ENCODE measurements at regions not wholly inside any gene's neighbourhood (a gene's known extent, or its start where the extent isn't known, plus 50 kb on each side); places are given as distances from the start of the nearest gene placed in this dataset.

DNA sequence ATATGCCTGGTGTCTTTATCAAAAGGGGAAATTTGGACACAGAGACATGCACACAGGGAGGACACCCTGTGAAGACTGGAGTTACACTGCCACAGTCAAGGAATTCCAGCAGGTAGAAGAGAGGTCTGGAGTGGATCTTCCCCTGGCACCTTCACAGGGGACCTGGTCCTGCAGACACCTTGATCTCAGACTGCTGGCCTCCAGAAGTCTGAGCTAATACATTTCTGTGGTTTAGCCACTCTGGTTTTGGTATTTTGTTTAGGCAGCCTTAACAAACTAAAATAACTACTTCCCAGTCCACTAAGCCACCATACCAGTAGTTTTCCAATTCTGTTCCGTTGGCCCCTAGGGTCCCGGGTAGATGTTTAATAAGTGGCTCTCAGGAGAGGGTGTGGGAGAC lies 164.7 kb downstream of the SETD4 start:
- no peak for DNase-seq (ENCODE audit: low read depth)

DNA sequence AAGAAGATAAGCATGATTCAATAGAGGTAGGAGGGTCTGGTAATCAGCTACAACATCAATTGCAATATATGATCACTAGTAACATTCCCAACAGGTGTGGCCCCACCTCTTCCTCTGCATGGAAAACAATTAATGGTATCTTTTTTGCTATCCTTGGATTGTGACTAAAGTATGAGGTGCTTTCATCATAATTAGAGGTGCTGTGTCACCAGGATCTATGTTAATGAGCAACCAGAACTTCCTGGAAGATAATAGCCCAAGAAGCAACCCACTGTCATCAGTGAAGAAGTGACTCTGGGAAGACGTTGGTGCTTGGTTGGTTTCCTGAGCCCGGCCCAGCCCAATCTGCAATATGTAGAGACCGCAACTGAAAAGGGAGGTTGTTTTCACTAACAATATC lies 167.2 kb downstream of the SETD4 start:
- no peak for DNase-seq (ENCODE audit: low read depth)

DNA sequence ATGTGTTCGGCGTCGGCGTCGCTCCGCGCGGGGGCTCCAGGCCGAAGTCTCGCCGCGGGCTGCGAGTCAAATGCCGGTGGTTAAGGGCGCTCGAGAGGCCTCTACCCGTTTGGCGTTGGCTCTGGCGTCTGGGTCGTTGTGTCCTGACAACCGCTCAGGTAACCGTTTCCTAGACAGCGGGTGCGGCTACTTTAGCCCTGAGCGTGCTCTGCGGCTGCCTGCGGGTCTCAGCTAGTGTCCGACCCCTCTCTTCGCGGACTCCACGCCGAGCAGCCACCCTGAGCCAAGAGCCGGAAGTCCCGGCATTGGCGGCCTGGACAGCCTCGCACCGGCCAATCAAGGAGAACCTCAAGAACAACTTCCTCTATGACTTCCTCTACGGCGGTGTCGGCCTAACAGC lies 173.4 kb downstream of the SETD4 start:
- no peak for DNase-seq (ENCODE audit: low read depth)

DNA sequence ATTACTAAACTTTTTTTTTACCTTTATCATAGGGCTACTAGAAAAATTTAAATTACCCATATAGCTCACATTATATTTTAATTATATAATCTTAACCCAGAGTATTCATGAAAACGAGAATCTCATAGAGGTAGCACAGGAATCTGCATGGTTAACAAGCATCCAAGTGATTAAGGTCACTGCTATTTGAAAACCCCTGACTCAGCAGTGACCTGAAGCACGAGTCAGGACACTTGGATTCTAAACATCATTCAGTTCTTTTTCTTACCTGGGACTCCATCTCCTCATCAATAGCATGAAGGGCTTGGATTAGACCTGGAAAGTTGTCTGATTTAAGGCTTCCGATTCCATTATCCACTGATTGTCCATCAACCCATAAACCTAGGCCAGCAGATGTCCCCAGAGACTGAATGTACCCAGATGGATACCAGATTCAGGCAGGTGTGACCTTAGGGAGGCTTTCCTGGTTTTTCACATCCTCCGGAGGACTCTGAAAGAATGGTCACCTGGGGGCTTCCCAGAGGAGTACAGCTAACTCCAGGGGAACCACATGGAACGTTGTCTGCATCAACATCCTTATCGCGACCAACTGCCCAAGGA lies 174.3 kb downstream of the SETD4 start:
- DNase-seq (ENCODE audit: low read depth), result no peak

GRCh38 chr21:35882791-35883240 lies 177.5 kb downstream of the SETD4 start:
- DNase-seq (ENCODE audit: low read depth), result peak; percentile 66

- no peak for DNase-seq (ENCODE audit: low read depth)
These were observed 186.9 kb downstream of the SETD4 start for GRCh38 chr21:35873441-35873840.

GRCh38 chr21:35871906-35872305 lies 188.4 kb downstream of the SETD4 start:
- DNase-seq (ENCODE audit: low read depth), result no peak

GRCh38 chr21:35868869-35869223 lies 191.5 kb downstream of the SETD4 start:
- no peak for DNase-seq (ENCODE audit: low read depth)

DNA sequence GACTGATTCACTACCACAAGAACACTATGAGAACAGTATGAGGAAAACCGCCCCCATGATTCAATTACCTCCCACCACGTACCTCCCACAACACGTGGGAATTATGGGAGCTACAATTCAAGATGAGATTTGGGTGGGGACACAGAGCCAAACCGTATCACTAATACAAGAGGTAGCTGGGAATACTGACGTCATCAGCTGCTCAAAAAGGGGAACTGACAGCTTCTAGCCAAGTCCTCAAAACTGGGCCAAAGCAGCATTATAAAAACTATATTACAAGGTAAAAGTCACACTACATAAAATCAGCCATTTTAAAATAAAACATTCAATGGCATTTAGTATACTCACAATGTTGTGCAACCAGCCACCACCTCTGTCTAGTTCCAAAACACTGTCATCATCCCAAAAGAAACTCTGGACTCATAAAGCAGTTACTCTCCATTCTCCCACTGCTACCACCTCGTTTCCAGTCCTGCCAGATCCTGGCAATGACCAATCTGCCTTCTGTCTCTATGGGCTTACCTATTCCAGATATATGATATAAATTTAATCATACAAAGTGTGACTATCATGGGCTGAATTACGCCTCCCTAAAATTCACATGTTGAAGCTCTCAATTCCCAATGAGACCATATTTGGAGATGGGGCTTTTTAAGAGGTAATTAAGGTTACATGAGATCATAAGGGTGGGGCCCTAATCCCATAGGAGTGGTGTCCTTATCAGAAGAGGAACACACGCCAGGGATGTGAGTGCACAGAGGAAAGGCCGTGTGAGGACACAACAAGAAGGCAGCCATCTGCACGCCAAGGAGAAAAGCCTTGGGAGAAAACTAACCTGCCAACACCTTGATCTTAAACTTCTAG lies 192.1 kb downstream of the SETD4 start:
- DNase-seq (ENCODE audit: low read depth), result no peak

DNA sequence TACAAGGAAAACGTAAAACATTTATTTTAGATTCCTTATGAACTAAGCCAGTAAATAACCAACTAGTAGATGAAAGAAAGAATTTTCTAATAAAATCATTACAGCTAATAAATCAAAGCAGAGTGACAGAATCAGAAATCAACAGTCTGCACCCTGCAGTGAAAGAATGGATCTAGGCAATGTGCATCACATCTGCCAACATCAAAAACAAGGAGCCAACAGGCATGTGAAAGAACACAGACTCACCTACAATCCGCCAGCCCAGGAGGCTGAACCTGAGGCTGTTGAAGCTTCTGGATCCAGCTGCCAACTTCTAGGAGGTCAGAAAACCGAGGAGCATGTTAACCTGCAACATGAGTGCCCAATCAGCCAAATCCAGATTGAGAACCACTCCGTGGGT lies 196.3 kb downstream of the SETD4 start:
- DNase-seq (ENCODE audit: low read depth), result no peak

- no peak for DNase-seq (ENCODE audit: low read depth)
These were observed 197.4 kb downstream of the SETD4 start for GRCh38 chr21:35862969-35863368.

GRCh38 chr21:35861661-35862060 lies 198.7 kb downstream of the SETD4 start:
- DNase-seq (ENCODE audit: low read depth), result no peak

DNA sequence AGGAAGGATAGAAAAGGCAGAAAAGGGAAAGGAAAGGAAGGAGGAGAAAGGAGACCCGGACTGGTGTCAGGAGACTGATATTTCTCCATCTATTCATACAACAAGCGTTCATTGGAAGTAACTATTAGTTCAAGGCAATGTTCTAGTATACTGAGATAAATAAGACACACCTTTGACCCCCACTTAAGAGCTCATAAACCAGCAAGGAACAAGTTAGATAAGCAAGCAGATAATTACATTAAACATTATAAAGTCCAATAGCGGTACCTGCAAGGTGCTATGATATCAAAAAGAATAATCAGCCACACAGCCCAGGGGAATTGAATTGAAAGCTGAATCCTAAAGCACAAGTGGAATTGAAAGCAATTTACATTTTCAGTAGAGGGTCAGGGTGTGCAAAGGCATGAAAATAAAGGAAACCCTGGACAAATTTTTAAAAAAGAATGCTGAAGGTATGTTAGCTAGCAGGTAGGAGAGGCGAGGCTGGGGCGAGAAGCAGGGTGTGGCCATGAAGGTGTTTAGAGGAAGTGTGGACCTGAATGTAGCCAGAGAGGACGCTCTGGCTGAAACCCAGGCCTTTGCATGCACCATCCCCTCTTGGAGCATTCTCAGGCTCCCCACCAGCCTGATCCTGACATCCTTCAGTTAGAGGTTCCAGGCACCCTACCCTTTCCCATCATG lies 200.0 kb downstream of the SETD4 start:
- no peak for DNase-seq (ENCODE audit: low read depth)

DNA sequence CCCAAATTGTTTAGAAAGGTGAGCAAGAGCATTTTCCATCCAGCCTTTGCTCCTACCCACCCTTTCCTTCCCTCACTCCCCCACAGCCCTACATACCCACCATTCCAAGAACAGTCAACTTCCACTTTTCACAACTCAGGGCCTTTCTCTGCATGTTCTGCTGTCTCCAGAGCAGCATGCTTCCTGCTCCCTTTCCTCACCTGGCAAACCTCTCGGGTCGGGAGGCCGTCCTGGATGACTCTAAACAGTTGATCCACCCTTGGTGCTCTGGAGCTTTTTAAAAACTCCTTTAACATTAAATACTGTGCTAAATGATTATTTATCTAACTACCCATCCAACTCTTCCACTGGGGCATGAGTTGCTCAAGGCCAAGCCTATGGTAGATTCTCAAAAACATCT lies 200.6 kb downstream of the SETD4 start:
- DNase-seq (ENCODE audit: low read depth), result no peak

- DNase-seq (ENCODE audit: low read depth), result no peak
These were observed 203.2 kb downstream of the SETD4 start for GRCh38 chr21:35857095-35857494.

DNA sequence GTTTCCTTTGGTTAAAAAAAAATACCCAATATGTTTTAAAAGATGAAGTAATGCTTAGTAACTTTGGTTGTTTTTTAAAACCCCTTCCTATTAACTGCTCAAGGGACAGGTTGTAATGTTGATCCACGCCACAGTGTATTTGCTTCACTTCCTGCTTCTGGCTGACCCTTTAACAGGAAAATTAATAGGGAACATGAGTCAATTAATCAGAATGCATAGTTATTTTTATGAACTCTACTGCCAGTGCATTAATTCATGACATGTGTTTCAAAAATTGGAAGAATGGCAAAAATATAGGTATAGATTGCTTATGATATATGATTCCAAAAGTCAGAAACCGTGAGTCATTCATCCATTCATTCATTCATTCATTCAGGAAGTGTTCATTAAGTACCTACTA lies 204.8 kb downstream of the SETD4 start:
- no peak for DNase-seq (ENCODE audit: low read depth)

DNA sequence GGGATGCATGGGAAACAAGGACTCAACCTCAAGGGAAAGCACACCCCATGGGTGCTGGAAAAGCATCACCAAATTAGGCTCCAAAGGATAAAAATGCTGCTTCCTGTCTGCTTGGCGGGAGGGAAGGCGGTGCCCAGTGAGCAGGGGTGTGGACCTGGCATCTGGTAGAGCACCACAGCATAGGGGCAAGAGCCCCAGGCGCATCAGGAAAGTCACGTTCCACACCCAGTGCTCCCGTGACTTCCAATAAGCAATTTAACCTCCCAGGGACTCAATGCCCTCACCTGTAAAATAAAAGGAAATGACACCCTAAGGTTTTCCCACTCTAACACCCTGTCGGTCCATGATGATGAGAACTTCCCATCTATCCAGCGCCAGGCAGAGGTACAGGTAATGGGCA lies 206.0 kb downstream of the SETD4 start:
- no peak for DNase-seq (ENCODE audit: low read depth)

DNA sequence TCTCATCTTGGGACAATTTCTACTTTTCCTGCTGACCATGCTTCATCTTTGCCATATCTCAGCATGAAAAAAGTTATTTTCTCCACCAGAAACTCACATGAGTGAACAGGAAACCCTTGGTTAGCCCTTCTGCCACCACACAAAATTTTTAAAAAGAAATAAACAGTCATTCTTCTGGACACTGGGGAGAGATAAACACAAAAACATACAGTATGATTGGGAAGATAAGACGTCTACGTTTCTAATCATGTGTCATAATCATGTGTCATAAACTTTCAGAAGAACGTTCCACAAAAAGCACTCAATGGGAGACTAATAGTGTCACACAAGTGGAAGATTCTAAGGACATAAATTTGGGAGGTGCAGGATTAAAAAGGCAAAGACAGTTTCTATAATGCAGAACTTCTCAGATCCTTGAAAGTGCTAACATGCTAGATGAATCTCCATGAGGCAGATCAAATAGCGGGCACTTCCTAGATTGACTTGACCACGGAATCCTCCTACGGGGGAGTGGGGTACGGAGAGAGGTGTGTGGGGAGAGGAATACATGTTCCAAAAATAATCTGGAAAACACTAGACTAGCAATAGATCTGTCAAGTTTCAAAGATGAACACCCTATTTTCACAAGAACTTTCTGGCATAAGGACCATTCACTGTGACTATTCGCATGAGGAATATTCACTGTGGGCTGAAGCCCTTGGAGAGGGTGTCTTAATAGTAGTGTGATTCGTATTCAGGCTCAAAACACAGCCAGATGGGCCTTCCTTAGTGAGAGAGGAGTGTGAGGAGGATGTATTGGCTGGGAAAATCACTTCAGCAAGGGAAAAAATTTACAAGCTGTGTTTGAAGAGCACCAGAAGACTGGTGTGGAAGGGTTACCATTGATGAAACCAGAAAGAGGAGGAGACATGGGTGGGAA lies 206.7 kb downstream of the SETD4 start:
- DNase-seq (ENCODE audit: low read depth), result no peak

DNA sequence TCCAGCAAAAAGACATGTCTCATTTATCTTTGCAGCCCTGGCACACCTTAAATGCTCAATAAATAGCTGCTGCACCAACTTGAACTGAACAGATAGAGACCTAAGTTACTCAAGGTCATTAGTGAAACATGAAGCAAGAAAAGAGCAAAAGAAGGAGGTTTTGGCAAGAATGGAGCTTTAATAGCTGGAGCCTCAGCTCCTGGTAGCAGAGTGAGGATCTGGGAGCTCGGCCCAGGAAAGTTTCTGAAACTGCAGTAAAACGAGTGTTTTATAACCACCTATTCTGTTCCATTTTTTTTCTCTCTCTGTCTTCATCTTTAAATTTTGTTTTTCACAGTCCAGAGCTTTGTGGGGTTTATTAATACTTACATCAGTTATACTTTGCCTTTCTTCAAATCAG lies 207.5 kb downstream of the SETD4 start:
- no peak for DNase-seq (ENCODE audit: low read depth)

DNA sequence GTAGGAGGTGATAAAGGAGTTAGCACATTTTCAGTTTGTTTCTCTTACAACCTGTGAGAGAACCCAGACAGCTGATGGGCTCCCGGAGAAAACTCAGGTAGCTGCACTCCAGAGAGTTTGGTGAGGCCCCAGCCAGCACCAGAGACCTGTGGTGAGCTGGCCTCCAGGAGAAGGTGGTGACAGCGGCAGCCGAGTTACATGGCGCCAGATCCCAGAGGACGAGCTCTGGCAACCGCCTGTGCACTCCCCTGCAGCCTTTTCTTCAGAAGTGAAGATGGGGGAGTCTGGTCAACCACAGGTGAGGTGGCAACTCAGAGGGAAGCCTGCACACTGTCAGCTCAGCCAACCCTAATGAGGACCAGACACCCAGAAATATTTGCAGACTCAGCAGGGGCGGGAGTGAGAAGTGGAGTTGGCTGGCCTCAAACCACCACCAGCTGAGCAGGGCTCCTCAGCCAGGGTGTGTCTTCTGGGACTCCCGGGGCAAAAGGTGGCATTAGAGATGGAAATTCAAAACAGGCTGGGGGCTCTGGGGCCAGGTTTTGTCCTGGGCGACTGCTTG lies 209.7 kb downstream of the SETD4 start:
- no peak for DNase-seq (ENCODE audit: low read depth)

- no peak for DNase-seq (ENCODE audit: low read depth)
These were observed 210.3 kb downstream of the SETD4 start for GRCh38 chr21:35850029-35850428.

DNA sequence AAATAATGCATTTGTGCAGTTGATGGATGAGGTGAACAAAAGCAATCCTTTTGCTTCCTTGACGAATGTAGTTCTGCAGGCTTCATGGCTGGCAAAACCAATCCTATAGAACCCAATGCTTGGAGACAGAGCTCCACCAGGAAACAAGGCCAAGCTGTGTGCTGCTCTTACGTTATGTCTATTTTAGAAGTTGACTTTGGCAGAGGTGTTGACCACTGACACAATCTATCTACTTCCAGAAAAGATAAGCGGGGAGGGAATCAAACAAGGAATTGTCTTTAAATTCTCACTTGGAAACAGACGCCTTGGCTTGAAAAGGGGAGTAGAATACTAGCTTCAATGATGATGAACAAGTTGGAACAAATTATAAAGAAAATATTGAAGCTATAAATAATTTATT lies 211.2 kb downstream of the SETD4 start:
- DNase-seq (ENCODE audit: low read depth), result no peak
